RPMI7951 (cell line): ENCODE measurements at regions not wholly inside any gene's neighbourhood (a gene's known extent, or its start where the extent isn't known, plus 50 kb on each side); places are given as distances from the start of the nearest gene placed in this dataset.

Source experiments
- DNase-seq: peaks from one replicate; pipeline ENCODE4 v3.0.0-alpha.2; 2012; ENCODE audit warnings: low read depth

DNA sequence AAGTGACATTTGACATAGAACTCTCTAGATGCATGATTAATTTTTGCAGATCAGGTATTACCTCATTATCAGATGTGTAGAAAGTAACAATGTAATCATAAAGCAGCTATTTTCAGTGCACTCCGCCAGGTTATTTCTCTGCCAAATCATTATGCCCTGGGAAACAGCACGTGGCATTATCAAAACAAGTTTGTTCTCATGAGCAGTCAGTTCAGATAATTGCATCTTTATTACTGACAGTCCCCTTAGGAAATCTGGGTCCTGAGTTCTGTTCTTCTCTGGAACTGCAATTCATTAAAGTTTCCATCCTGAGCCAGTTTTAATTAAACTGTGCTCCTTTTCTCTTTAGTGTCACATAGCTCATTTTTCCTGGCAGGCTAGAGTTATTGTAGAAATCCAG lies 94.7 kb upstream of the KRR1 start:
- no peak for DNase-seq

DNA sequence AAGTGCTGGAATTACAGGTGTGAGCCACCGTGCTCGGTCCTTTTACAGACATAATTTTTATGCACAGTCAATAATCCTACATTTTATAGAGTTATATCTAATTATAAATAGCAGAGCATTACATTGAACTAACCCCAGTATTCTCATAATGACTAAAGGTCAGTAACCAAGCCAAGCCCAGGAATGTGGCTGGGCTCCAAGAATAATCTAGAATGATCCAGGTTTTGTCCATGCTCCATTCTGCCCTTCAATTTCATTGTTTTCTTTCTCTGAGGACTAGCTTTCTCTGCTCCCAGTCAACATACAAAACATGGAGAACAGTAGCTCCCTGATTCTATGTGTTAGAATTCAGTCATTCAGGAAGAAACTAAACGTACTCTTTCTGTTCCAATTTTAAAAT lies 92.1 kb upstream of the KRR1 start:
- peak; percentile 19 for DNase-seq

DNA sequence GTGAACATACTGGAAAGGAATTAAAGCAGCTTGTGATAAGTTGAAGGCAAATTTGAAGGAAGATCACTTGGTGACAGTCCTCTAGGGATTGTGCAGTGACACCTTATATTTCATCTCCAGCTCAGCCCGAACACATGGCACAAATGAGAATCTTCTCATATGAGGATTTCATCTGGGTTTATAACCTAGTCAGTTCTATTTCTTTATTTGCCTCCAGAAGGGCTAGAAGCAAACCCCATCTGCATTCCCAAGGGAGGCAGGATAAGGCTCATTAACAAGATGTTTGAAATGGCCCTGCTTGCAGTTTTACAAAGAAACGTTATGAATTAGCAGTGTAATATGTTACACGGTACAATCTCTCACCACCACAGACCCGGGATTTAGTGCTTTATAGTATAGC lies 90.7 kb upstream of the KRR1 start:
- DNase-seq, result no peak

DNA sequence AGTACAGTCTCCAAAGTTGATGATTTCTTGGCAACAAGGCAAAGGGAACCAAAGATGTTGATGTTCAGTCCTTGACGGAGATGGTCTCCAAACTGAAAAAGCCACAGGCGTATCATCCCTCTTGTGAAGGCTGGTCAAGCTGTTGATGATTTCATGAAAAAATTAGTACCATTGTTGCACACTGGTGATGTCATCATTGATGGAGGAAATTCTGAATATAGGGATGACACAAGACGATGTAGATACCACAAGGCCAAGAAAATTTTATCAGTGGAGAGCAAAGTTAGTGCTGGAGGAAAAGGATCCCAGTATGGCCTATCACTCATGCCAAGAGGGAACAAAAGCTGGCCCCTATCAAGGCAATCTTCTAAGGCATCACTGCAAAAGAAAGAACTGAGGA lies 88.7 kb upstream of the KRR1 start:
- no peak for DNase-seq

GRCh38 chr12:75599061-75599460 lies 87.7 kb upstream of the KRR1 start:
- DNase-seq, result no peak

DNA sequence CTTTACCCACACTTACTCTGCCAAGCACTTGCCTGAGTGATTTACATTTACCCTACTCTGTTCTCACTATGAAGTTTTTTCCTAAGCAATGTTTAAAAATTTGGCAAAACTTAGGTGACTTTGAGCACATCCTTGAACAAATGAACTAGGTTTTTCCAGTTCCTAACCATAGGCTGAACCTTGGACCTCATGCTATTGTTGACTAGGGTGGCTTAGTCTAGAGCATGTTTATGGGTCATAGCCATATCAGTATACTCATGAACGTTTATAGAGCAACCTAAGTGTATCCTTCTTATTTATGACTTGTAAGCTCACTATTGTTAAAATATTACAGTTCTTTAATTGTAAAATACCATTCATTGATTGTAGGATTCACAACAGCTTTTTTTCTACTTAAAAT lies 85.0 kb upstream of the KRR1 start:
- no peak for DNase-seq

GRCh38 chr12:75592638-75593335 lies 81.4 kb upstream of the KRR1 start:
- DNase-seq, result no peak

DNA sequence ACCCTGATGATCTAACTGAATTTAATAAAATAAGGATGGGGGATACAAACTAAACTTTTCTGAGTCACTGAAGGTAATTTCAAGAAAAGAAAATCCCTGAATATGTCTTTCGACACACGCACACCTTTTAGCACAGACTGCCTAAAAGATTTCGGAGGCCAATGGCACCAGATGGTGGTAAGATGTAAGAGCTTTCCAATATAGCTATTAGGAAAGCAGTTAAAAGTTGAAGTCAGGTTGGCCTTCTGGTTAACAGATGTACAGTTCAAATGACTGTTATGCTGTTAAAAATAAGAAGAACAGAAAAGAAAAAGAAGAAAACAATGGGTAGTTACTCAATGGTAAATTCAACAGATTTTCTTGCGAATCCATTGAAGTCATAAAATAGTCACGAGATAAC lies 80.7 kb upstream of the KRR1 start:
- DNase-seq, result no peak

- DNase-seq, result no peak
Measured at GRCh38 chr12:75591628-75592027, 80.2 kb upstream of the KRR1 start.

DNA sequence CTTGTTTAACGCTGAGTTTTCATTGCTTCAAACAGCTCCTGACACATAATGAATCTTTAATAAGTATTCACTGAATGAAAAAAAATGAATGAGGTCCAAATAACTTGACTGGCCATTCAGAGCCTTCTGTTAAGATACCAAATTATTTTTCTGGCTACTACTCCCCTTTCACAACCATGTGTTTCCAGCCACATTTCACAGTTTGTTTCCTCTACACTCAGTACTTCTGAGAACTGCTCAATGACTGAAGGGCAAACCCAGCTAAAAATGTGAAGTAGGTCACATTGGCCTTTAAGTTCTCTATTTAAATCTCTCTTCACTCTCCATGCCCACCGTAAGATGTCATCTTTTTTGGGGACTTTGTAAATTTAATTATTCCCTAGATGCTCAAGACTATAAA lies 78.4 kb upstream of the KRR1 start:
- no peak for DNase-seq

GRCh38 chr12:75587340-75588106 lies 76.1 kb upstream of the KRR1 start:
- DNase-seq, result peak; percentile 39

- peak; percentile 75 for DNase-seq
Measured at GRCh38 chr12:75585330-75585729, 73.9 kb upstream of the KRR1 start.

GRCh38 chr12:75583355-75583754 lies 71.9 kb upstream of the KRR1 start:
- no peak for DNase-seq

DNA sequence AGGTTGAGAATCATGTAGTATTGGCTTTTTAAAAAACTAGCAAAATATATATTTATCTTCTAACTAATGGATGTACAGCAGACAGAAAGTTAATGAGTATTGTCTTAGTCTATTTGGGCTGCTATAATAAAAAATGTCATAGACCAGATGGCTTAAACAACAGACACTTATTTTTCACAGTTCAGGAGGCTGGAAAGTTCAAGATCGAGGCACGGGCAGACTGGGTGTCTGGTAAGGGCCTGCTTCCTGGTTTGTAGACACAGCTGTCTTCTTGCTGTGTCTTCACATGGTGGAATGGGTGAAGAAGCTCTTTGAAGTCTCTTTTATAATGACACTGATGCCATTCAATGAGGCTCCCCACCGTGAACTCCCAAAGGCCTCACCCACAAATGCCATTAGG lies 70.1 kb upstream of the KRR1 start:
- no peak for DNase-seq

- DNase-seq, result no peak
Measured at GRCh38 chr12:75579552-75579951, 68.1 kb upstream of the KRR1 start.

GRCh38 chr12:75578546-75578945 lies 67.1 kb upstream of the KRR1 start:
- no peak for DNase-seq

GRCh38 chr12:75577812-75578211 lies 66.4 kb upstream of the KRR1 start:
- no peak for DNase-seq

- DNase-seq, result no peak
Measured at GRCh38 chr12:75571656-75572205, 60.3 kb upstream of the KRR1 start.

- no peak for DNase-seq
Measured at GRCh38 chr12:75571204-75571603, 59.8 kb upstream of the KRR1 start.

DNA sequence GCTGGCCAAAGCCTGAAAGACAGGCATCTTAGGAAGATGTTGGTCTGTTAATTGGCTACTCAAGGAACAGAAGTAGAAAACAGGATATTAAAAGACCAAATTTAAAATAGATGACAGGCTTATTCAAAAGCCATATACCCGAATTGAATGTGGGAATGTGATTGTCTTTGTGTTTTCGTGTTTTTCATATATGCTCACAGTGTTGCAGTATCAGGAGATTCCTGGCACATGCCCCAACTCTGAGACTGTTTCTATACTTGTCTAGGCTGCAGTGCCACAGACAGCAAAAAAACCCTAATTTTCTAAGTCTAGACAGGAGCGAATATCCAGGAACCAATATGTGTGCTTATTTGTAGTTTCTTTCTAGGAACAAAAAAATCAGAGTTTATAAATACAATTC lies 57.4 kb upstream of the KRR1 start:
- no peak for DNase-seq

GRCh38 chr12:75568393-75568792 lies 57.0 kb upstream of the KRR1 start:
- no peak for DNase-seq

- DNase-seq, result no peak
Measured at GRCh38 chr12:75565795-75566194, 54.4 kb upstream of the KRR1 start.

DNA sequence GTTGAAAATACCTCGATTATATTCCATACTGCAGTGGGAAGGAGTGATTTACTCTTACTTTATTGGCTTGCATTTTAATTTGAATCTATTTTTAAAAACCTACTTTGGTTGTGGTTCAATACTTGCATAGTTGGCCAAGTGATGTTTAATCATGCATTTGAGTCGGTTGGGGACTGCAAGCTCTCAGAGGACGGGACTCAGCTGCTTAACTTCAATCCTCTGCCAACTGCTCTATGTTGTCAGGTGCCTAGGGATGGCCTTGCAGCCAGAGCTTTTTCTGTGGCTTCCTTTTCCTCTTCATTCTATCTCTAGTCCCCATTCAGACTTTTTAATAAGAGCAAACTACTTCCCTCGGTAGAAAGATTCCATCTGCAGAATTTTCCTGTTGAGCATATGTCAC lies 53.4 kb upstream of the KRR1 start:
- no peak for DNase-seq
